ENCODE measurements at regions not wholly inside any gene's neighbourhood (a gene's known extent, or its start where the extent isn't known, plus 50 kb on each side); places are given as distances from the start of the nearest gene placed in this dataset.

DNA sequence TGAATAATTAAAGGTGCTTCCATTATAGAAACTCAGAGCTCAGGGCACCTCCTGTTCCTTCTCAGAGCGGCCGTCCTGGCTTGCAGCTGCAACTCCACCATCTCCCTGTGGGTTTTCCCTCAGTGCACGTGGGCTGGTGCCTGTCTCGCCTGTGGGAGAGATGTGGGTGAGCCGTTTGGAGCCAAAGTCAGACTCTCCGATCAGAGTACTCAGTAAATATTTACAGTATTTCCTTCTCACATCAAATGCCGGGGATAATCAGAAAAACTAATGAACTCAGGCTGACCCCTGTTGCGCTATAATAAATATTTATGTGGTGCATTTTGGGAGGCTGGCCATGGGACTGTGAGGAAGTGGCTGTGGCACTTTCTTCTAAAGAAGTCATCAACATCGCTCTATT is 155.8 kb upstream of the HABP2 start:
- peaks cover 5% of the 10 kb centered on the region for H3K27me3 Mint-ChIP-seq (ENCODE audit: low read depth)
- H3K4me1 Mint-ChIP-seq (ENCODE audit: low read depth): no peaks in the 10 kb centered on the region
- no peaks in the 10 kb centered on the region for H3K9me3 Mint-ChIP-seq
- no peaks in the 10 kb centered on the region for H3K36me3 Mint-ChIP-seq (ENCODE audit: insufficient read depth)
- ATAC-seq: no peak
- H3K4me3 Mint-ChIP-seq: no peak overlapping the region
- no peak for DNase-seq

DNA sequence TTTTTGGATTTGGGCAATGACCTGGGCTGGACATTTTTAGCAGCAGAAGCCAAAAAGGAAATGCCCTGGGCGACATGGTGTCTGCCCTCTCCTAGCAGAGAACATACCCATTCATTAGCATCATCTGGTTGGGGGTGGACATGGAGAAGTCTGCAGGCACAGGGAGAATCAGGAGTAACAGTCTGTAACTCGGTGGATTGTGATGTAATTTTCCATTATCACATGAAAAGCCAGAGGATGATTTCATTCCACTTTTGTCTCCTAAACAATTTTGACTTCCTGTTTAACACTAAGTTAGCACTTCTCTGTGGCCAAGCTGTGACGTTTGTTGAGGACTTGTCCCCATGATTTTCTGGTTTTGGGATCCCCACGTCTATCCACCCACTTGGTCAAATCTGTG is 153.8 kb upstream of the HABP2 start:
- H3K36me3 Mint-ChIP-seq (ENCODE audit: insufficient read depth): no peaks in the 10 kb centered on the region
- no peaks in the 10 kb centered on the region for H3K4me1 Mint-ChIP-seq (ENCODE audit: low read depth)
- H3K27me3 Mint-ChIP-seq (ENCODE audit: low read depth): peaks cover 5% of the 10 kb centered on the region
- DNase-seq (no peak), ATAC-seq (no peak)
- H3K4me3 Mint-ChIP-seq: no peak overlapping the region
- H3K9me3 Mint-ChIP-seq: no peaks in the 10 kb centered on the region

DNA sequence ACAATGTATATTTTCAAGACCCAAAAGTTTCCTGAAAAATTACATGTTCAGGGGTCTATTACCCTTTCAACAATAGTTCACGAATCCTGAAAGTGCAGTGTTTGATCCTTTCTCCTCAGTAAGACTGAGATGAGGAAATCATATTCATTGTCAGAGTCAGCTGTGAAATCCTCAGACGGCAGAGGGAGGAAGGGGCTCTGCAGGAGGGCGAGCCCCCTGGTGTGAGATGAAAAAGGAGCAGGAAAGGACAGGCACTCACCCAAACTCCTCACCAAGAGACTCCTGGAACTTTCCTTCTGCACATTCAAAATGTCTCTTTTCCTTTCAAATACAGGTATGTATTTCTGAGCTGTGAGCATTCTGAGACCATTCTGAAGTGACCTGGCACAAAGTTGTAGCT is 150.3 kb upstream of the HABP2 start:
- no peaks in the 10 kb centered on the region for H3K36me3 Mint-ChIP-seq (ENCODE audit: insufficient read depth)
- peaks cover 6% of the 10 kb centered on the region for H3K27me3 Mint-ChIP-seq (ENCODE audit: low read depth)
- ATAC-seq (no peak), DNase-seq (no peak)
- no peak overlapping the region for H3K4me3 Mint-ChIP-seq
- H3K9me3 Mint-ChIP-seq: no peaks in the 10 kb centered on the region
- H3K4me1 Mint-ChIP-seq (ENCODE audit: low read depth): no peaks in the 10 kb centered on the region

DNA sequence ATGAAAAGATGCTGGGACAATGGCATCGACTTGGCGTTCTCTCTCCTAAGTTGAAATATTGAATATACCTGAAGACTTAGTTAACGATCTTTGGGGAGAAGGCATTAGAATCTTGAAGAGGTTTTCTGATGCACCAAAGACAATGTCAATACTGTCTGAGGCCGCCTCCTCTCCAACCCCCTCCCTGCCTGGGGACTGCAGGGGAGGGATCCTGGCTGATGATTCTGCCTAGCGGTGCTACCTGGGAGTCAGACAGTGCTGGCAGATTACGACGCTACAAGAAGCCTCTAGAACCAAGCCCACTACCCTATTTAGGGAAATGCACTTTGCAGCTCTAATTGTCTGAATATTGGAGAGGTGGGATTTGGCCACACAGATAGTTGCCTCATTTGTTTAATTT is 145.6 kb upstream of the HABP2 start:
- Mint-ChIP-seq H3K4me1 (ENCODE audit: low read depth) (no peaks in the 10 kb centered on the region), H3K27me3 (ENCODE audit: low read depth) (peaks cover 4% of the 10 kb centered on the region), H3K4me3 (no peak overlapping the region), H3K9me3 (no peaks in the 10 kb centered on the region), H3K36me3 (ENCODE audit: insufficient read depth) (no peaks in the 10 kb centered on the region)
- ATAC-seq (no peak), DNase-seq (no peak)

DNA sequence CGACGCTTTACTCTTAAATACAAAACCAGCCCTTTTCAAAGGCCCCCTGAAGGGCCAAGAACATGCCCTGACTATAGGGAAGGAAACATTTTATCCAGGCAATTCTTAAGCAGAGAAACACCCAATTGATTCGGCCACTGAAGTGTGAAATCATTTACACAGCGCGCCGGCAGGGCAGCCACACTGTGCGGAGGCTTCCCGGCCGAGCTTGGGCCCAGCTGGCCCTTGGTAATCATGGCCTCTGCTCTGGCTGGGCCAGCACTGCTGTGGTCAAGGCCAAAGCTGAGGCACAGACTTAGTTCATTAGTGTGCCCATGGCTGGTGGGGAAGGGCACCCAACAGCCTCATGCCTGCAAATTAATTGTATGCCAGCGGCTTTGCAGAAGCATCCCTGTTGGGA is 143.7 kb upstream of the HABP2 start:
- no peak overlapping the region for H3K4me3 Mint-ChIP-seq
- no peak for DNase-seq
- no peak for ATAC-seq
- no peaks in the 10 kb centered on the region for H3K9me3 Mint-ChIP-seq
- no peaks in the 10 kb centered on the region for H3K36me3 Mint-ChIP-seq (ENCODE audit: insufficient read depth)
- H3K4me1 Mint-ChIP-seq (ENCODE audit: low read depth): no peaks in the 10 kb centered on the region
- peaks cover 4% of the 10 kb centered on the region for H3K27me3 Mint-ChIP-seq (ENCODE audit: low read depth)

DNA sequence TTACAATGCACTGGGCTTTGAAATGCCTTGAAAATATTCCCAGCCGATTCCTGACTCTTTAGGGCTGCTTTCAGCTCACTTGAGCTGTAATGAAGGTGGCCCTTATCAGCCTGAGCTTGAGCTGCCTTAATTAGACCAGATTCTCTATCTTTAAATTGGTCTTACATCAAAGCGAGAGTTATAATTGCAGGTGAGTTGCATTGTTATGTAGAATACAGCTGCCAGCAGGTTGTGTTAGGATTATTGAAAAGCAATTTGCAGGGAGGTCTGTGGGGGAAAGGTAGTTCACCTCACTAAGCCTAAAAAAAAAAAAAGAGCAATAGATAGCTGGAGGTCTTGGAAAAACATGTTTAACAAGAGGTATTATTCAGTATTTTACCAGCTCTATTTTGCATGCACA is 142.2 kb upstream of the HABP2 start:
- ATAC-seq (no peak), DNase-seq (no peak)
- Mint-ChIP-seq H3K27me3 (ENCODE audit: low read depth) (peaks cover 4% of the 10 kb centered on the region), H3K36me3 (ENCODE audit: insufficient read depth) (no peaks in the 10 kb centered on the region), H3K4me3 (no peak overlapping the region), H3K9me3 (no peaks in the 10 kb centered on the region), H3K4me1 (ENCODE audit: low read depth) (no peaks in the 10 kb centered on the region)

DNA sequence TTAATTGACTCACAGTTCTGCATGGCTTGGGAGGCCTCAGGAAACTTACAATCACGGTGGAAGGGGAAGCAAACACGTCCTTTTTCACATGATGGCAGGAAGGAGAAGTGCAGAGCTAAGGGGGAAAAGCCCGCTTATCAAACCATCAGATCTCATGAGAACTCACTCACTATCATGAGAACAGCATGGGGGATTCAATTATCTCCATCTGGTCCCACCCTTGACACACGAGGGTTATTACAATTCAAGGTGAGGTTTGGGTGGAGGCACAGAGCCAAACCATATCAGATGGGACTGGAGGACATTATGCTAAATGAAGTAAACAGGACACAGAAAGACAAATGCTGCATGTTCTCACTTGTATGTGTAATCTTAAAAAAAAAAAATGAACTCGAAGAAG is 141.4 kb upstream of the HABP2 start:
- Mint-ChIP-seq H3K27me3 (ENCODE audit: low read depth) (peaks cover 7% of the 10 kb centered on the region), H3K4me1 (ENCODE audit: low read depth) (no peaks in the 10 kb centered on the region), H3K36me3 (ENCODE audit: insufficient read depth) (no peaks in the 10 kb centered on the region), H3K4me3 (no peak overlapping the region), H3K9me3 (no peaks in the 10 kb centered on the region)
- DNase-seq (no peak), ATAC-seq (no peak)

DNA sequence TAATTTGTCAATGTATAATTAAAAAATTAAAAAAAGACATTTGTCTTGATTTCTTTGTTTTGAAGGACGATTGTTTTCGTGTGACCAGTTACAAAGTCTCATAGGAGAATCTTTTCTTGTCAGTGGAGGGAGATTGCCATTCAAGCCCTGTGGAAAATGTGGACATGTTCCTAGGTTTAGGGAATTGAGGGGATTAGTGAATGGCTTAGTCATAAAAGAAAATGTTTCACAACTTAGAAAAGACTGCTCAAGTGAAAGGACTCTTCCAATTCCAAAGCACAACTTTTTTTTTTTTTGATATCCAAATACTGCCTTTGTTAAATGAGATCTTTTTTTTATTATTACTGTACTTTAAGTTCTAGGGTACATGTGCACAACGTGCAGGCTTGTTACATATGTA is 140.7 kb upstream of the HABP2 start:
- H3K4me3 Mint-ChIP-seq: no peak overlapping the region
- no peaks in the 10 kb centered on the region for H3K9me3 Mint-ChIP-seq
- no peaks in the 10 kb centered on the region for H3K36me3 Mint-ChIP-seq (ENCODE audit: insufficient read depth)
- H3K27me3 Mint-ChIP-seq (ENCODE audit: low read depth): peaks cover 6% of the 10 kb centered on the region
- DNase-seq: no peak
- ATAC-seq: no peak
- no peaks in the 10 kb centered on the region for H3K4me1 Mint-ChIP-seq (ENCODE audit: low read depth)

DNA sequence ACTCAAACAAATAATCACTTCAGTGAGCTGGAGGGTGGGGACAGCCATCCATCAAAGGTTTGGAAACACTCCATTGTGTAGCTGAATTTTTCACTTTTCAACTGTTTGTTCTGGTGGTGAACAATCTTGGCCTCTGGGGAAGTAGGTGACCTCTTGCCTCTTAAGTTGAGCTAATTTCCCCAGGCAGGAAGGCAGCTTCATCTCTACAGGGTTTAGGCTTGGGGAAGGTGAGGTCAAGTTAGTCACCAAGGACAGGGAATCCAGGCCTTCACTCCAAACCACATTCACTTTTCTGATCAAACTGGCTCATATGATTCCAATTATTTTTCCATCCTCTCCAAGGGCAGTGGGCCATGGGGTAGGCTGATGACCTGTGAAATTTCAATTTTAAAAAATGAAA is 138.3 kb upstream of the HABP2 start:
- no peak for DNase-seq
- no peak for ATAC-seq
- no peaks in the 10 kb centered on the region for H3K4me1 Mint-ChIP-seq (ENCODE audit: low read depth)
- peaks cover 10% of the 10 kb centered on the region for H3K27me3 Mint-ChIP-seq (ENCODE audit: low read depth)
- peaks cover 2% of the 10 kb centered on the region for H3K36me3 Mint-ChIP-seq (ENCODE audit: insufficient read depth)
- H3K9me3 Mint-ChIP-seq: no peaks in the 10 kb centered on the region
- no peak overlapping the region for H3K4me3 Mint-ChIP-seq

DNA sequence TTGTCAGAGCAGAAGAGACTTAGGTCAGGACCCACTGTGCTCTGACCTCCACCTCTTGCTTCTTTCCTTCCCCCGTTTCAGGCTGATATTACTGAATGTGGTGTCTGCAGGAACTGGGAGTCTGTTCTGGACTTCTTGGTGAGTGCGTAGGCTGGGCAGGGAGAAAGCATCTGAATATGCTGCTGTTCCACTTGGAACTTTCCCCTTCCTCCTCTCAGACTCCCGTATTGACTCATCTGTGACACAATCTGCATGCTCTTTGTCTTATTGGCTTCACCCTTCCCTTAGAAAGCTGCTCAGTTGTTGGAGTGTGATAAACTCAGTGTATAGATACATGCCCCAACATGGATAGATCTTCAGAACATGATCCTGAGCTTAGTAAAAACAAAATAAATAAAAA is 137.6 kb upstream of the HABP2 start:
- peaks cover under 1% of the 10 kb centered on the region for H3K9me3 Mint-ChIP-seq
- peaks cover 2% of the 10 kb centered on the region for H3K36me3 Mint-ChIP-seq (ENCODE audit: insufficient read depth)
- DNase-seq (no peak), ATAC-seq (no peak)
- H3K4me1 Mint-ChIP-seq (ENCODE audit: low read depth): no peaks in the 10 kb centered on the region
- H3K27me3 Mint-ChIP-seq (ENCODE audit: low read depth): peaks cover 10% of the 10 kb centered on the region
- no peak overlapping the region for H3K4me3 Mint-ChIP-seq

DNA sequence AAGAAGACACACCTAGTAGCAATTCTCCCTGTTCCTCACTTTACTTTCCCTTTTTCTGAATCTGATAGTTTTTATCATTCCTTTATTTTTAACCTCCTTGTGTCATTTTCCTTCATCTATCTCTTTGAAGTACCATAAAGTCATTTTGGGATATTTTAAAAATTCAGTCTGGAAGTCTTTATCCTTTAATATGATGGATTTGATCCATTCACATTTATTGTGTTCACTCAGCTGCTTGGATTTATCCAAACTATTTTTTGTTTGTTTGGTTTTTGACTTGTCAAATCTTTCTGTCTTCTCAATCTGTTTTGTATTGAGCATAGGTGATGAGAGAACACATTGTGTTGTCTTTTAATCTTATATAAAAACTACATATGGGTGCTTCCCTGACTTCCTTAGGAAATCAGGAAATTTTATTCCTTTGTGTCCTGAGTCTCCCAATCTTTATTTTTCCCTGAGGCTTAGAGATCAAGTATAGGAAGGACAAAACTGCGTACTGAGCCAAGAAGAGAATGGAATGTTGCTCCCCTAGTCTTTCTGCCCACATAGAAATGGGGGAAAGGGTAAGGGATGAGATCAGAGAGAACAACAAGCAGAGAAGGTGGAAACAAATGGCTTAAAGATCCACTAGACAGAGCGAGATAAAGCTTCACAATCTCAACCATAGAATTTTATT is 132.7 kb upstream of the HABP2 start:
- Mint-ChIP-seq H3K4me1 (ENCODE audit: low read depth) (no peaks in the 10 kb centered on the region), H3K9me3 (peaks cover 3% of the 10 kb centered on the region), H3K4me3 (no peak overlapping the region), H3K27me3 (ENCODE audit: low read depth) (peaks cover 10% of the 10 kb centered on the region), H3K36me3 (ENCODE audit: insufficient read depth) (peaks cover 2% of the 10 kb centered on the region)
- DNase-seq (no peak), ATAC-seq (no peak)

DNA sequence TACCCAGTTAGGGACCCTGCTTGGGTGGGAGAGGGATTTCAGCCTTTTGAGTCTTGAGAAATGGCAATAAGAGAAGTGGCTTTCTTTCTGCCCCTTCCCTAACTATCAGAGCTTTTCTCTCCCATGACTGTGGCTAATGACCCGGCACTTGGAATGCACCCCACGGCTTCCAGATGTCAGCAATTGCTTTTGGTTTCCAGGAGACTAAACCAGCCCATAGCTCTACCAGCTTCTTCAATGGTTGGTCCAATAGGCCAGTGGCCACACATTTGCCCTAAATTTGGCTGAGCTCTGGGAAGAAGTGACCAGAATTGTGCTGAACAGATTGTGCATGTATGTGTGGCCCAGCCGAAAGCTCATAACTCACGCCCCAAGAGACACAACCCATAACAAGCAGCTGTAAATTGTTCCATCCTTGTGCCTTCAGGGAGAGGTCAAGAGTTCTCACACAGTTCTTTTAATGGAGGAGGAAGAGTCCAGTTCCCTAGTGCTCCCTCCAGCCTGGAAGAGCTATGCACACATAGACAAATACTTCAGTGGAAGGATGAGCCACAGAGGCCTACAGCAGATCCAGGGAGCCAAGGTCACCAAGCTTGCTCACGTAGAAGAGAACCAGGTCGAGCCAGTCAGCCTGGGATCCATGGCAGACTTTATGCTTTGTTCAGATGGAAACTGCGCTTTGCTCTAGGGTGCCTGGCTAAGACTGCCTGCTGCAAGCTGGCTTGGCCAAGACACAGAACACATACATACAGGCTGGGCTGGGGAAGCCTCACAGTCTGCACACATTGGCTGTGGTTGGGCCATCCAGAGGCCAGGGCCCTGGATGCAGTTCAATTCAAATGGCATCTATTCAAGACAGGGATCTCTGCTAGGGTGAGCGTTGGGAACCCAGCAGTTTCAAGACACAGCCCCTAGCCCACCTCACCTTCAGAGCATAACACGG is 131.8 kb upstream of the HABP2 start:
- peaks cover 3% of the 10 kb centered on the region for H3K9me3 Mint-ChIP-seq
- H3K27me3 Mint-ChIP-seq (ENCODE audit: low read depth): peaks cover 7% of the 10 kb centered on the region
- DNase-seq (no peak), ATAC-seq (no peak)
- H3K4me3 Mint-ChIP-seq: no peak overlapping the region
- peaks cover 2% of the 10 kb centered on the region for H3K36me3 Mint-ChIP-seq (ENCODE audit: insufficient read depth)
- H3K4me1 Mint-ChIP-seq (ENCODE audit: low read depth): no peaks in the 10 kb centered on the region

DNA sequence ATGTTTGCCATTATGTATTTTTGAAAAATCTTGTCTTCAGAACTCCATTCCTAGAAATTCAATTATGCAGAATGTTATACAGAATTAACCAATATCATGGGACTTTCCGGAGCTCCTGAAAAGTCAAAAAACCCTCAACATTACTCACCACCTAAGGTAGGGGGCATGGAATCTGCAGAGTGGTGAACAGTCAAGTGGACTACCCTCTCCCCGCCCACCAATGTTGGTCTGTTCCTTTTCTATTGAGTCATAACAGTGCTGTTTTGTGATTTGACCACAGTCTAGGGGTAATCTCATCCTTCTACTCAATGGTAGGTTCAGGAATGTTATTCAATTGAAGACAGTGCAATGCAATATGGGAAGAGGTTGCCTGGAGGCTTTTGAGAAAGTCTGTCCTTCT is 130.5 kb upstream of the HABP2 start:
- no peak for ATAC-seq
- Mint-ChIP-seq H3K9me3 (peaks cover 3% of the 10 kb centered on the region), H3K36me3 (ENCODE audit: insufficient read depth) (peaks cover 2% of the 10 kb centered on the region), H3K27me3 (ENCODE audit: low read depth) (peaks cover 4% of the 10 kb centered on the region), H3K4me1 (ENCODE audit: low read depth) (no peaks in the 10 kb centered on the region), H3K4me3 (no peak overlapping the region)
- DNase-seq: no peak

DNA sequence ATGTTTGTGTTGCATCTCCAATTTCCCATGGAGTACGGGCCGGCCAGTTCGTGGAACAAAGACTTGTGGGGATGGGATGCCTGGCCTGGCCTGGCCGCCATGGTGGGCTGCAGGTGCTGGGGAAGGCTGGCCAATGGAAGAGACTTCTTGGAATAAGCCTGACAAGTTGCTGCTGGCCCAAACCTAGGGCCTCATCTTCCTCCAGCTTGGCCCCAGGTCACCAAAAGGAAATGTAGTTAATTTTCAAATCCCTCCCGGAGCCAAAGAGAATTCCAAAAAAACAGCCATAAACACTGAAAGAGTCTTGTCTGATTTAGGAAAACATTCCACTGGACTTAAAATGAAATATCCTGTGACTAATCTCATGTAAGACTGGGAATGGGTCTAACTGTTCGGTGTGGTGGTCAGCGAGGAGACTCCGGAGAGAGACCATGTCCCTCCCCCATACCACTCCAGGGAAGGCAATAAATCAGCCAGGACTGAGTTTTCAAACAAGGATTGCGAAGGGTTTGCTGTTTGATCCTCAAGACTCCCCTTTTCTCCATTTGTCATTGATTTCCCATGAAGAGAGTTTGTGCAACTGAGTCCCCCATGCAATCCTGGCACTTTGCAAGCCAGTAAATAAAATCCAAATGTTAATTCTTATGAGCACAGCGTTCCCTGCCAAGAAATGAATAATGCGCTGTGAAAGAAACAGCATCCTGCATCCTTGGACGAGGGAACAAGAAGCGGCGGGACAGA is 128.7 kb upstream of the HABP2 start:
- Mint-ChIP-seq H3K9me3 (peaks cover 3% of the 10 kb centered on the region), H3K27me3 (ENCODE audit: low read depth) (no peaks in the 10 kb centered on the region), H3K36me3 (ENCODE audit: insufficient read depth) (no peaks in the 10 kb centered on the region), H3K4me1 (ENCODE audit: low read depth) (no peaks in the 10 kb centered on the region), H3K4me3 (no peak overlapping the region)
- DNase-seq (no peak), ATAC-seq (no peak)

All from activated T-cell treated with anti-CD3 and anti-CD28 coated beads, Interleukin-2, amount 50 U/mL, for 4 hours (primary cell).